Transverse colon (tissue), 4 donors: ENCODE measurements at regions not wholly inside any gene's neighbourhood (a gene's known extent, or its start where the extent isn't known, plus 50 kb on each side); places are given as distances from the start of the nearest gene placed in this dataset.

Experiments used
- CTCF ChIP-seq, 5 experiments: fragments of 200-600 bp in 3 of 5; fragments of 450-650 bp in 2 of 5; sonication (generic) in 3 of 5; IDR thresholded peaks; 1 replicate in 2 of 5; 2 replicates in 3 of 5; pipeline ENCODE4 v1.5.1; 2016 to 2017; ENCODE audit warnings: antibody characterized with exemption in 5 of 5, inconsistent platforms in 3 of 5, mild to moderate bottlenecking in 2 of 5, moderate library complexity in 1 of 5
- EP300 ChIP-seq: sonication (generic); formaldehyde crosslinking; IDR thresholded peaks from one replicate; pipeline ENCODE4 v1.6.1; 2017; ENCODE audit warnings: antibody characterized with exemption, low read depth
- POLR2AphosphoS5 ChIP-seq, 3 donors: sonication (generic); formaldehyde crosslinking; IDR thresholded peaks; one replicate each; pipeline ENCODE4 v1.6.1; 2016; ENCODE audit warnings: antibody characterized with exemption in 3 of 3

GRCh38 chr7:119620769-119621168, 652.2 kb upstream of the KCND2 start:
- TF ChIP-seq EP300 (no peak), CTCF (IDR thresholded peaks at IDR 0.05) (no peak), POLR2AphosphoS5 (IDR thresholded peaks at IDR 0.05) (no peak)
